ENCODE measurements at regions not wholly inside any gene's neighbourhood (a gene's known extent, or its start where the extent isn't known, plus 50 kb on each side); places are given as distances from the start of the nearest gene placed in this dataset.
"Not testable (repeated sequence)": the region's sequence is repeated elsewhere in the genome, so short reads cannot be mapped to it uniquely, and the experiment has no call there.

DNA sequence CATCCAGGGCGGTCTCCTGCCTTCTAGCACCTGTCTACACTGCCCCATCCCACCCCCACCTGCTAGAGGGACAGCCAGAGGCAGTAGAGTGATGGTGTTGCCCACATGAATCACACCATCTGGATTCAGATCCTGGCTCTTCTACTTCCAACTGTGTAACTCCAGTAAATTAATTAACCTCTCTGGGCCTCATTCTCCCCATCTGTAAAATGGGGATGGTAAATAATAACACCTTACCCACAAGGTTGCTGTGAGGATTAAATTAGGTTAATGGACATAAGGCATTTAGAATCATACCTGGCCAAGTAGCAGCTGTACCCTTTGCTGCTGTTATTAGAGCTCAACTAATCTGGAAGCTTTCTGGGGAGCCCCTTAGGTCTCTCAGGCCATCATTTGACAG, 149.6 kb upstream of the BCOR start:
- H3K9ac ChIP-seq (ENCODE audit: low read length) = no peak overlapping the region
- H3K4me3 ChIP-seq (ENCODE audit: low read length) = no peak overlapping the region
- H3K27me3 ChIP-seq (ENCODE audit: control insufficient read depth, insufficient read depth, low read length) = no peaks in the 10 kb centered on the region
- H3K4me1 ChIP-seq (ENCODE audit: control insufficient read depth, low read depth, low read length) = peaks cover 18% of the 10 kb centered on the region
- H3K27ac ChIP-seq (ENCODE audit: low read length) = no peak overlapping the region
- no peaks in the 10 kb centered on the region for H3K36me3 ChIP-seq (ENCODE audit: control insufficient read depth, low read depth, low read length)
- H3K9me3 ChIP-seq (ENCODE audit: control insufficient read depth, low read depth, low read length) = no peaks in the 10 kb centered on the region

DNA sequence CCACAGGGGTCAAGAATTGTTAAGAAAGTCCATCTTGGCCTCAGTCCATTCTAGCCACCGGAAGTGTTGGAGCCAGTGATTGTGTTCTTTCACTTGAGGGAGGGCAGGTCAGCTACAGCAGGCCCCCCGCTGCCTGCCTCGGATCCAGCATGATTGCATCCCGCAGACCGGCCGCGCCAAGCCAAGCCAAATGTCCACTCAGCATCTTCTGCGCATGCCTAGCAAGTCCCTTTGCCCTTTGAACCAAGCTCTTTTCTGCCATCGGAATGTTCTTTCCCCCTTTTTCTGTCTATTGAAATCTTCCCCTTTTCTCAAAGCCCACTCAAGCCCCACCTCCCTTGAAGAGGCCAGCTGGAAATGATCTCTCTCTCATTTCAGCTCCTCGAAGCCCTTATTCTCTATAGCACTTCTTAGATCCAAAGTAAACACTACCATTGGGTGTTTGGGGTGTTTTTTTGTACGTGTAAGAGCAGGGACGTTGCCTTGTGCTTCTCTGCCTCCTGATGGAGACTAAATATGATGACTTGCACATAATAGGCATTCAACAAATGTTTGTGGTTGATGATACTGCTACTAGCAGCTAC, 147.8 kb upstream of the BCOR start:
- no peaks in the 10 kb centered on the region for H3K9me3 ChIP-seq (ENCODE audit: control insufficient read depth, low read depth, low read length)
- H3K9ac ChIP-seq (ENCODE audit: low read length) = no peak overlapping the region
- peaks cover 18% of the 10 kb centered on the region for H3K4me1 ChIP-seq (ENCODE audit: control insufficient read depth, low read depth, low read length)
- no peak overlapping the region for H3K27ac ChIP-seq (ENCODE audit: low read length)
- no peaks in the 10 kb centered on the region for H3K36me3 ChIP-seq (ENCODE audit: control insufficient read depth, low read depth, low read length)
- H3K4me3 ChIP-seq (ENCODE audit: low read length) = no peak overlapping the region
- no peaks in the 10 kb centered on the region for H3K27me3 ChIP-seq (ENCODE audit: control insufficient read depth, insufficient read depth, low read length)

DNA sequence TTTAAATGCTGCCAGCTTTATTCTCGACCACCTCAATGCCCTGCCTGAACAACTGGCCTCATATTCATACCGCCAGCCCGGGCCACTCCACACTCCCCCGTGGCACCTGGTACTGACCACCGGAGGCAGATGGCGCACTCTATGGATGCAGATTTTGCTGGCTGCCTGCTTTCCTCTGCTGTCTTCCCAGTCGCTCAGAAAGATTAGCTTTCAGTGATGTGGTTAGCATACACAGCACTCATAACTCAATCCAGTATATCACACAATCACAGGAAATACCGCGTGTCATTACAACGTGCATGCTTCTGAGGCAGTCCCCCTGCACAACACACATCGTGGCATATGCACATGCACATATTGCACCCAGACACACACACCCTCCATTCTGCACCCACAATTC, 147.2 kb upstream of the BCOR start:
- H3K9ac ChIP-seq (ENCODE audit: low read length) = no peak overlapping the region
- H3K36me3 ChIP-seq (ENCODE audit: control insufficient read depth, low read depth, low read length) = no peaks in the 10 kb centered on the region
- H3K4me1 ChIP-seq (ENCODE audit: control insufficient read depth, low read depth, low read length) = peaks cover 18% of the 10 kb centered on the region
- no peak overlapping the region for H3K4me3 ChIP-seq (ENCODE audit: low read length)
- no peaks in the 10 kb centered on the region for H3K9me3 ChIP-seq (ENCODE audit: control insufficient read depth, low read depth, low read length)
- H3K27me3 ChIP-seq (ENCODE audit: control insufficient read depth, insufficient read depth, low read length) = no peaks in the 10 kb centered on the region
- no peak overlapping the region for H3K27ac ChIP-seq (ENCODE audit: low read length)

DNA sequence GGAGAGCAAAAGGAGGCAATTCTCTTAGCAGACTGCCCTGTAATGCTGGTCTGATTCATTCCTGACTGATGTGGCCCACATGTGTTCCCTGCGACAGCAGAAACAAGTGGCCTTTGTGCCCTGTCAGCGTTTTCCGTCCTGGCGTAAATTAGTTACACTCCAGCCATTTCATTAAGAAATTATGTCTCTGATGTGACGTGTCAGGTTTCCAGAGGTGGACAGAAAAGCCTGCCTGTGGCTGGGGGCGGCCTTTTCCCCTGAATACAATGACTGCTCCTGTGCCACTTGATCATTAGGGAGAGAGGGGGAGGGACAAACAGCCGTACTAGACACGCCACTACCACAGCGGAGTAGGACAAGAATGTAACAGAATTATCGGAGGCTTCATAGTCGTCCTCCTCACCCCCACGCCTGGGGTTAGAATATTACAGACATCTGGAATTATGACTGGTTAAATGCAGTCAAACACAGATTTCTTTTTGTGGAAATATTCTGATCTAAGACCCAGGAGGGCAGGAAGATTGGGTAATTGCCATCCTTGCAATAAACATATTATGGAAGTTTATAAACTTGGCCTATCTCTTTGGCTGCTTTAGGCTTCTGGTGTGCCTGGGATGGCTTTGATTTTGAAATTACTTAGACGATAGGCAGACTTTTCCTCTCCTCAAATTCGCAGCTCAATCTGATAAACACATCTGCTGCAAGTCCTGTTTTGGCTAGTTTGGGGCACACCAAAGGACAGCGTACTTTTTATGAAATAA, 146.2 kb upstream of the BCOR start:
- no peak overlapping the region for H3K4me3 ChIP-seq (ENCODE audit: low read length)
- peaks cover 18% of the 10 kb centered on the region for H3K4me1 ChIP-seq (ENCODE audit: control insufficient read depth, low read depth, low read length)
- H3K9ac ChIP-seq (ENCODE audit: low read length) = no peak overlapping the region
- H3K36me3 ChIP-seq (ENCODE audit: control insufficient read depth, low read depth, low read length) = no peaks in the 10 kb centered on the region
- no peaks in the 10 kb centered on the region for H3K27me3 ChIP-seq (ENCODE audit: control insufficient read depth, insufficient read depth, low read length)
- H3K27ac ChIP-seq (ENCODE audit: low read length) = no peak overlapping the region
- H3K9me3 ChIP-seq (ENCODE audit: control insufficient read depth, low read depth, low read length) = no peaks in the 10 kb centered on the region

DNA sequence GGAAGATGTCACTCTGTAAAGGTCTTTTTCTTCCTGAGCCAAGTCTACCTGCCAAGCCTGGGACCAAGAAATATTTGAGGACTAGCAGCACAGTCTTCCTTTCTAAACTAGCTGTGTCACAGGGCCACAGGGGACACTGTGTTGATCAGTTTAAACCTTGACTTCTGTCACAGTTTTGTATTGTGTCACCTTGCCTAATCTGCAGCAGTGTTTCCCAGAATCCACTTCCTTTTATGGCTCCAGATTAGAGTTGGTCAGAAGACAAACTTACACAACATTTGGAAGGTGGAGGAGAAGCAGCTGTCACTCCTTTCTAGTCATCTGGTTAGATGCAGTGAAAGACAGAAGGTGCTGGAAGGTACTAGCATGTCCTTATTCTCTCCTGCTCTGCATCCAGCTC, 143.1 kb upstream of the BCOR start:
- no peak overlapping the region for H3K27ac ChIP-seq (ENCODE audit: low read length)
- H3K9me3 ChIP-seq (ENCODE audit: control insufficient read depth, low read depth, low read length) = no peaks in the 10 kb centered on the region
- H3K4me3 ChIP-seq (ENCODE audit: low read length) = no peak overlapping the region
- no peaks in the 10 kb centered on the region for H3K36me3 ChIP-seq (ENCODE audit: control insufficient read depth, low read depth, low read length)
- H3K27me3 ChIP-seq (ENCODE audit: control insufficient read depth, insufficient read depth, low read length) = no peaks in the 10 kb centered on the region
- H3K4me1 ChIP-seq (ENCODE audit: control insufficient read depth, low read depth, low read length) = peaks cover 20% of the 10 kb centered on the region
- H3K9ac ChIP-seq (ENCODE audit: low read length) = no peak overlapping the region

DNA sequence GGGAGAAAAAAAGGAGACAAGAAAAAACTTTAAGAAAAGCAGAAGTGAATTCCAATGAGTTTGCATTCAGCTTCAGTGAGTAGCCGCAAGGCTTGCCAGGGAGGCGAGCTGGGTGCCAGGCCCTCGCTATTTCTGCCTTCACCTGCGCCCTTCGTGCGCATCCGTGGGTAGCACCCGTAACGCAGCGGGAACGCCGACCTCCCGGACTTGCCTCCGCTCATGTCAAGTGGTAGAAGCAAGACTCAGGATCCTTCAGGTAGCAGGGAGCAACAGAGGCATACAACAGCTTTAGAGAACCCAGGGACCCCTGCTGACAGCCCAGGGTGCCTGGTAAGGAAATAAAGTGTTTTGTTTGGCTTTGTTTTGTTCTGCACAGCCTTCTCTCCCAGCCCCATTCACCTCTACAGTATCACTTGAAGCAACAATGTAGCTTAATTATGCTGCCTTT, 140.0 kb upstream of the BCOR start:
- Histone ChIP-seq H3K9ac (ENCODE audit: low read length) (no peak overlapping the region), H3K4me1 (ENCODE audit: control insufficient read depth, low read depth, low read length) (peaks cover 13% of the 10 kb centered on the region), H3K36me3 (ENCODE audit: control insufficient read depth, low read depth, low read length) (no peaks in the 10 kb centered on the region), H3K27ac (ENCODE audit: low read length) (no peak overlapping the region), H3K9me3 (ENCODE audit: control insufficient read depth, low read depth, low read length) (no peaks in the 10 kb centered on the region), H3K27me3 (ENCODE audit: control insufficient read depth, insufficient read depth, low read length) (no peaks in the 10 kb centered on the region), H3K4me3 (ENCODE audit: low read length) (no peak overlapping the region)

DNA sequence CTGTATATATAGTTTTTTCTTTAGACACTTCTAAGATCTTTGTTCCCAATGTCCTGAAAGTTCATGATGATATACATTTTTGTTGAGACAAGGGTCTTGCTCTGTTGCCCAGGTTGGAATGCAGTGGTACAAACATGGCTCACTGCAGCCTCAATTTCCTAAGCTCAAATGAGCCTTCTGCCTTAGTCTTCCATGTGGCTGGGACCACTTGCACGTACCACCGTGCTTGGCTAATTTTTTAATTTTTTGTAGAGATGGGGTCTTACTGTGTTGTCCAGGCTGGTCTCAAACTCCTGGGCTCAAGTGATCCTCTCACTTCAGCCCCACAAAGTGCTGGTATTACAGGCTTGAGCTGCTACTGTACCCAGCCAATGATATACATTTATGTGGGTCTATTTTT, 132.9 kb upstream of the BCOR start:
- Histone ChIP-seq H3K27me3 (ENCODE audit: control insufficient read depth, insufficient read depth, low read length) (no peaks in the 10 kb centered on the region), H3K4me3 (ENCODE audit: low read length) (no peak overlapping the region), H3K4me1 (ENCODE audit: control insufficient read depth, low read depth, low read length) (no peaks in the 10 kb centered on the region), H3K27ac (ENCODE audit: low read length) (no peak overlapping the region), H3K9me3 (ENCODE audit: control insufficient read depth, low read depth, low read length) (no peaks in the 10 kb centered on the region), H3K9ac (ENCODE audit: low read length) (no peak overlapping the region), H3K36me3 (ENCODE audit: control insufficient read depth, low read depth, low read length) (no peaks in the 10 kb centered on the region)

DNA sequence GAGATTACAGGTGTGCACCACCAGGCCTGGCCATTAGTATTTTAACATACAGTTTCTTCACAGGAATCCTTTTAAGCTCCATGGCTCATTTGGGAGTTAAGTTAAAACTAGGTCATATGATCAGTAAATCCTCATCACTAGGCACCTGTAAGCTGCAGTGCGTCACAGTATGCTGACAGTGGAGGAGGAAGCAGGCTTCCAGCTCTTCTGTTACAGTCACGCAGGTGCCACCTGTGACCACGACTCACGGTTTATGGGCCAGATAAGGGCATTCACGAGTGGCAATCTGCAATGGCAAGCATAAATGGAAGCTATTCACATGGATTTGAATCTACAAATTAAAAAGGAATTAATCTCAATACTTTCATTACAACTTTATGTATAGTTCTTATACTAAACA, 129.4 kb upstream of the BCOR start:
- no peaks in the 10 kb centered on the region for H3K27me3 ChIP-seq (ENCODE audit: control insufficient read depth, insufficient read depth, low read length)
- H3K4me1 ChIP-seq (ENCODE audit: control insufficient read depth, low read depth, low read length) = no peaks in the 10 kb centered on the region
- H3K36me3 ChIP-seq (ENCODE audit: control insufficient read depth, low read depth, low read length) = no peaks in the 10 kb centered on the region
- H3K9me3 ChIP-seq (ENCODE audit: control insufficient read depth, low read depth, low read length) = no peaks in the 10 kb centered on the region
- no peak overlapping the region for H3K9ac ChIP-seq (ENCODE audit: low read length)
- no peak overlapping the region for H3K27ac ChIP-seq (ENCODE audit: low read length)
- no peak overlapping the region for H3K4me3 ChIP-seq (ENCODE audit: low read length)

DNA sequence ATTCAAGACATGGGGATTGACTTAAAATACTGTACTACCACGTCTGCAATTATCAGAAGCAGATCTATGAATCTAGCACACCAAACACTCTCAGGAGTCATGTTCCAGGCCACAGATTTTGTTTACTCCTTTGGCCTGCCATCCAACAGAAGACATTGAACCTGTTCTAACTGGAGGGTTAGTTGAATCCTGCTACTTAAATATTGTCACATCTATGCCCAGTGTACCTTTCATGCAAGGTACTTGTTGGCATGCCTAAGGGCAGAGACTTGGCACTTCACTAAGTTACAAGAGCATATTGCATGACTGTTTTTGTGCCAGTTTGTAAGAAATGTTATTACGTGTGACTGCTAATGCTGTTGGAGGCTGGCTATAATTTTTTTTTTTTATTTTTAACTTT, 126.9 kb upstream of the BCOR start:
- Histone ChIP-seq H3K27ac (ENCODE audit: low read length) (no peak overlapping the region), H3K4me3 (ENCODE audit: low read length) (no peak overlapping the region), H3K36me3 (ENCODE audit: control insufficient read depth, low read depth, low read length) (no peaks in the 10 kb centered on the region), H3K9me3 (ENCODE audit: control insufficient read depth, low read depth, low read length) (no peaks in the 10 kb centered on the region), H3K27me3 (ENCODE audit: control insufficient read depth, insufficient read depth, low read length) (no peaks in the 10 kb centered on the region), H3K4me1 (ENCODE audit: control insufficient read depth, low read depth, low read length) (no peaks in the 10 kb centered on the region), H3K9ac (ENCODE audit: low read length) (no peak overlapping the region)

DNA sequence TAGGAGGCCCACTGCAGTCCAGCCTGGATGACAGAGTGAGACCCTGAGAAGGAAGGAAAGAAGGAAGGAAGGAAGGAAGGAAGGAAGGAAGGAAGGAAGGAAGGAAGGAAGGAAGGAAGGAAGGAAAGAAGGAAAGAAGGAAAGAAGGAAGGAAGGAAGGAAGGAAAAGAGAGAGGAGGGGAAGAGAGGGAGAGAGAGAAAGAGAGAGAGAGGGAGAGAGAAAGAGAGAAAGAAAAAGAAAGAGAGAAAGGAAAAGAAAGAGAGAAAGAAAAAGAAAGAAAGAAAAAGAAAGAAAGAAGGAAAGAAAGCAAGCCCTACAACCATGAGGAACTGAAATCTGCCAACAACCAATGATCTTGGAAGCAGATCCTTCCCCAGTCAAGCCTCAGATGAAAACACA, 124.9 kb upstream of the BCOR start:
- H3K4me3 ChIP-seq (ENCODE audit: low read length); H3K27ac ChIP-seq (ENCODE audit: low read length); H3K9ac ChIP-seq (ENCODE audit: low read length); H3K4me1 ChIP-seq (ENCODE audit: control insufficient read depth, low read depth, low read length); H3K9me3 ChIP-seq (ENCODE audit: control insufficient read depth, low read depth, low read length); H3K36me3 ChIP-seq (ENCODE audit: control insufficient read depth, low read depth, low read length); H3K27me3 ChIP-seq (ENCODE audit: control insufficient read depth, insufficient read depth, low read length): not testable (repeated sequence)

DNA sequence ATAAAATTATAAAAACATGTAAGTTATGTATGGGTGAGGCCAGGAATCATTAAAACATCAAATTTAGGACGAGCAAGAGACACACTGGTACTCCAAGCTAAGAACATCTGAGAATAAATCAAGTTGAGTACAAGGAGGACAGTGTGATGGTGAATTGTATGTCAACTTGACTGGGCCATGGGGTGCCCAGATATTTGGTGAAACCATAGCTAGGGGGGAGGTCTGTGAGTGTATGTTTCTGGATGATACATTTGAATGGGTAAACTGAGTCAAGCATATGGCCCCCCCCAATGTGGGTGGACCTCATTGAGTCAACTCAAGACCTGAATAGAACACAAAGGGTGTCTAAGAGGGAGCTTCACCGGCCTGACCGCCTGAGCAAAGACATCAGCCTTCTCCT, 115.3 kb upstream of the BCOR start:
- Histone ChIP-seq H3K9me3 (ENCODE audit: control insufficient read depth, low read depth, low read length) (no peaks in the 10 kb centered on the region), H3K27ac (ENCODE audit: low read length) (no peak overlapping the region), H3K4me3 (ENCODE audit: low read length) (no peak overlapping the region), H3K9ac (ENCODE audit: low read length) (no peak overlapping the region), H3K4me1 (ENCODE audit: control insufficient read depth, low read depth, low read length) (no peaks in the 10 kb centered on the region), H3K36me3 (ENCODE audit: control insufficient read depth, low read depth, low read length) (no peaks in the 10 kb centered on the region), H3K27me3 (ENCODE audit: control insufficient read depth, insufficient read depth, low read length) (no peaks in the 10 kb centered on the region)

DNA sequence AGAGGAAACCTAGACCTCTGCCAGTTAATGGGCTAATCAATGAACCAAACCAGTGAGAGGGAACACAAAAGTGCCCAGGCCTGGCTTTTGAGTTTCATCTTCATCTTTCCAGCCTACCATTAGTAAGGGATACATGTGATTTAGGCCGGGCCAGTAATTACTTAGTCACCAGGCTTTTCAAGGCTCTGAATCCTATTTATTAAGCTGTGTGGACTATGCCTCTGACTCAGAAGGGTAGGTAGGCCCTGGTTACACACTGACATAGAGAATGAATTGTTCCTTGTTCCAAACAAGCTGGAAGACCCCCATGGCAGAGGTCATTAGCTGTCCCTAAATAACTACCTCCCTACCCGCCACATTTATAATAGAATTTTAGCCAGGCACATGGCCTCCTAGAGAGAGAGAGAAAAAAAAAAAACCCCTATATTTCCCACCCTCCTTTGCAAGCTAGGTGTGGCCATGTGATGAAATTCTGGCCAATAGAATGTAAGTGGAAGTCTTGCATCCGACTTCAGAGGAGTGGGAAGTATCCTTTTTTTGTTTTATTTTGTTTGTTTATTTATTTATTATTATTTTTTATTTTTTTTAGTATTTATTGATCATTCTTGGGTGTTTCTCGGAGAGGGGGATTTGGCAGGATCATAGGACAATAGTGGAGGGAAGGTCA, 112.3 kb upstream of the BCOR start:
- H3K27ac ChIP-seq (ENCODE audit: low read length) = no peak overlapping the region
- H3K9me3 ChIP-seq (ENCODE audit: control insufficient read depth, low read depth, low read length) = no peaks in the 10 kb centered on the region

More for the DNA sequence above, 112.3 kb upstream of the BCOR start:
- Histone ChIP-seq H3K4me3 (ENCODE audit: low read length) (no peak overlapping the region), H3K4me1 (ENCODE audit: control insufficient read depth, low read depth, low read length) (peaks cover 3% of the 10 kb centered on the region), H3K9ac (ENCODE audit: low read length) (no peak overlapping the region), H3K36me3 (ENCODE audit: control insufficient read depth, low read depth, low read length) (no peaks in the 10 kb centered on the region), H3K27me3 (ENCODE audit: control insufficient read depth, insufficient read depth, low read length) (peaks cover 1% of the 10 kb centered on the region)
